ENCODE measurements at regions not wholly inside any gene's neighbourhood (a gene's known extent, or its start where the extent isn't known, plus 50 kb on each side); places are given as distances from the start of the nearest gene placed in this dataset.

GRCh38 chr21:39029086-39029755 is 154.0 kb downstream of the PSMG1 start:
- intact Hi-C loops (cut with micrococcal nuclease): no loop called here

DNA sequence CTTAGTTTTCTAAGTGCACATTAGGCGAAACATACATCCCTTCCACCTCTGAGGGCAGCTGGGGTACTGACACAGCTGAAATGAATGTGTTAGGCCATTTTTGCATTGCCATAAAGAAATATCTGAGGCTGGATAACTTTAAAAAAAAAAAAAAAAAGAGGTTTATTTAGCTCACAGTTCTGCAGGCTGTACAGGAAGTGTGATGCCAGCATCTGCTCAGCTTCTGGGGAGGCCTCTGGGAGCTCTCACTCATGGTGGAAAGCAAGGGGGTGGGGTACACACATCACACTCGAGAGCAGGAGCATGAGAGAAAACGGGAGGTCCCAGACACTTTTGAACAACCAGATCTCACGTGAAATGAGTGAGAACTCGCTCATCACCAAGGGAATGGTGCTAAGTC is 158.1 kb downstream of the PSMG1 start:
- intact Hi-C loops (cut with micrococcal nuclease): no loop called here

GRCh38 chr21:39024538-39024937 is 158.7 kb downstream of the PSMG1 start:
- intact Hi-C loops (cut with micrococcal nuclease): no loop called here

- intact Hi-C loops (cut with micrococcal nuclease): loop anchor here (1.0 kb wide), 1 partner anchor 23 kb away; no protein-coding TSS in a partner anchor
These were observed 160.2 kb downstream of the PSMG1 start for GRCh38 chr21:39022863-39023693.

GRCh38 chr21:39022466-39022862 is 160.8 kb downstream of the PSMG1 start:
- intact Hi-C loops (cut with micrococcal nuclease): loop anchor here (1.0 kb wide), 1 partner anchor 22 kb away; no protein-coding TSS in a partner anchor

- intact Hi-C loops (cut with micrococcal nuclease): loop anchor here (1.0 kb wide), 1 partner anchor 22 kb away; no protein-coding TSS in a partner anchor
These were observed 161.2 kb downstream of the PSMG1 start for GRCh38 chr21:39022035-39022434.

- intact Hi-C loops (cut with micrococcal nuclease): no loop called here
These were observed 161.8 kb downstream of the PSMG1 start for GRCh38 chr21:39021478-39021832.

- intact Hi-C loops (cut with micrococcal nuclease): no loop called here
These were observed 162.3 kb downstream of the PSMG1 start for GRCh38 chr21:39020751-39021477.

GRCh38 chr21:39018730-39019129 is 164.5 kb downstream of the PSMG1 start:
- intact Hi-C loops (cut with micrococcal nuclease): no loop called here

- intact Hi-C loops (cut with micrococcal nuclease): no loop called here
These were observed 166.4 kb downstream of the PSMG1 start for GRCh38 chr21:39016740-39017315.

DNA sequence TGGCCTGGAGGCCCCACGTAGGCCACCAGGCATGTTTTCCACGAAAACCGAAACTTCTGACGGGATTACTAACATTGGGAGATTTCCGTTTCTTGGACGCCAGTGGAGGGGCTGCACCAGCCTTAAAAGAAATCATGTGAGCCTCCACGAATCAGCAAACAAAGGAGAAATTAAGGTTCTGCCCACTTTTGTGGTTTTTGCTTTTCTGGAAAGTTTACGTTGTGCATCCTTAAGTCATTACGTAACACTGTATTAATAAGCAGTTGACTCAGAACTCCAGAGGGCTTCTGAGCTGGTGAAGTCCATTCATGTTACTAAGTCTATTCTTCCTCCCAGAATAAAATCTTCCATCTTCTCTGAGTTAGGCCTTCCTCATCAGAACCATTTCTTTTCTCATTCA is 168.5 kb downstream of the PSMG1 start:
- intact Hi-C loops (cut with micrococcal nuclease): no loop called here

- intact Hi-C loops (cut with micrococcal nuclease): no loop called here
These were observed 170.7 kb downstream of the PSMG1 start for GRCh38 chr21:39012326-39013230.

- intact Hi-C loops (cut with micrococcal nuclease): no loop called here
These were observed 171.3 kb downstream of the PSMG1 start for GRCh38 chr21:39011911-39012310.

DNA sequence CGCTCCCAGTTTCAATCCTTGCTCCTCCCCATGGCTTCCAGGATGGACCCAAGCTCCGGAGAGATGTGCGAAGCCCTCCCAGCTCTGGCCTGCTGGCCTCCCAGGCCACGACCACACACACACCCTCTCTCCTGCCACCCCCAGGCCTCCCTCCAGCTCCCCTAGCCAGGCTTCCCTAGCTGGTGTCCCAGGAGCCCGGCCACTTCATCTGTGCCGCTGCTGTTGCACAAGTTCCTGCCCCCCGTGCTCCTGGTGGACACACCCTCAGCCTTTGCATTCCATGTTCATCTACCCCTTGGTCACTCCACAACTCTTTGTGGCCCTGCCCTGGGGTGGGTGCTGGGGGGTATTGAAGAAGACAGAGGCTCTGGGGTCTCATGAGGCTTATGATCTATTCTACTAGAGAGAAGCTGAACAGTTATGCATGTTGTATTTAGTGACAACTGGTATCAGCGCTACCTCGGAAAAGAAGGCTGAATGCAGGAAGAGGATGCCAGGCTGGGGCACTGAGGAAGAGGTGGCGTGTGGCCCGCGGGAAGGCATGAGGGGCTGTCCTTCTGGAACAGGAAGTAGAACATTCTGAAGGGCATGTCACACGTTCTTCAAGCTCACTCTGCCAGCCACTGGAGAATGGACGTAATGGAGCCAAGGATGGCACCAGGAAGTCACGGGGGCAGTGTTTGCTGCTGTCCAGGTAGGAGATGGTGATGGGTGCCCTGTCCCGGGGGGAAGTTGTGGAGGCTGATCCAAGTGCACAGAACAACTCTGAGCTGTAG is 172.4 kb downstream of the PSMG1 start:
- intact Hi-C loops (cut with micrococcal nuclease): no loop called here

DNA sequence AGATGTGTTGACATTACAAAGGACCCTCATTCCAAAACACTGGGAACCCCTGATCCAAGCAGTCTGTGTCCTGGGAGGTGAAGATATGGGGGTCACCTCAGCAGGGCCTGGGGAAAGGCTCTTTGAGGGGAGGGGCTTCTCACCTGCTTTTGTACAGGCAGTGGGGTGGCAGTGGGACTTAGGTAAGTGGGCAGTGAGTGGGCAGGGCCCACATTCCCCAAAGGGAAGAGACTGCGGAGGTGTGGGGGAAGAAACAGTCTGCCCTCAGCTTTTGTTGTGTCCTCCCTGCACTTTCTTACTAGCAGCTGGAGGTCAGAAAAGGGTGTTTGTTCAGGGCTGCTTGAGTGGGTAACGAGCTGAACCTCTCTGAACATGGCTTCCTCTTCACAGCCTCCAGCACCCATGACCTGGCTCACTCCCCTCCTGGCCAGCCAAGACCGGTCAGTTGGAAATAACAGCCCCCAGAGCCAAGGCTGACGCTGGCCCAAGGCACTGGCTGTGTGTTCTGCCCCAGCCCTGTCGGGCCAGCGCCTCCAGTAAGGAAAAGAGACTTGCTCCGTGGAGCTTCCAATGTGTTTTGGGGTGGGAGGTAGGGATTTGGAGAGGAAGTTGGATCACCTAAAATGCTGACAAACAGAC is 173.5 kb downstream of the PSMG1 start:
- intact Hi-C loops (cut with micrococcal nuclease): no loop called here

DNA sequence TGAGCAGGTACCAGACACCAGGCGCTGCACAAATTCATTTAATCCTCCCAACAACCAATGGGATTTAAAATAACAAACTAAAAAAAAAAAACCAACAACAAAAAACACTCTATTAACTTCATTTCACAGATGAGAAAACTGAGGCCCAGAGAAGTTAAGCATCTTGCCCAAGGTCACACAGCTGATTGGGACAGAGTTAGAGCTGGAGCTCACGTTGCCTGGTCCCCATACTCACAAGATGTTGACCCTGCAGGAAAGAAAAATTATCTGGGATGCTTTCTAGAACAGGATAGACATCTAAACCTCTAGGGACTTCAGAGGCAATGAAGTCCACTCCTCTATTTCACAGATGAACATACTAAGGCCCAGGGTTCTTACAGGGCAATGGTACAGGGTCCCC is 175.3 kb downstream of the PSMG1 start:
- intact Hi-C loops (cut with micrococcal nuclease): no loop called here

DNA sequence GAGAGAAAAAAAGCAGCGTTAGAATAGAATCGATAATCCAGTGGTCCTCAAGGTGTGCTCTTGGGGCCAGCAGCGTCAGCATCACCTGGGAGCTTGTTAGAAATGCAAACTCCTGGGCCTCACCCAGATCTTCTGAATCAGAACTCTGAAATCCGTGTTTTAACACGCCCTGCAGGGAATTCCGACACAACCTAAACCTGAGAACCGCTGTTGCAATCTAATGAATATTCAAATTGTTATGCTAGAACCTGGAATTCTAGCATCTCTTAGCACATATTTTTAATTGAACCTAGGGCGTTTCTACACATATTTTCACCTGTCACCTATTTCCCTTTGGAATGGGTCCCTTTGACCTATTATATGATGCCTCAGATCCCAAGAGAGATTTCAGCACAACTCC is 175.7 kb downstream of the PSMG1 start:
- intact Hi-C loops (cut with micrococcal nuclease): no loop called here

- intact Hi-C loops (cut with micrococcal nuclease): no loop called here
These were observed 176.5 kb downstream of the PSMG1 start for GRCh38 chr21:39006571-39007311.

GRCh38 chr21:39005502-39005787 is 177.8 kb downstream of the PSMG1 start:
- intact Hi-C loops (cut with micrococcal nuclease): loop anchor here (2.0 kb wide), 1 partner anchor 21 kb away; no protein-coding TSS in a partner anchor
